OCI-LY1 (cell line): ENCODE measurements at regions not wholly inside any gene's neighbourhood (a gene's known extent, or its start where the extent isn't known, plus 50 kb on each side); places are given as distances from the start of the nearest gene placed in this dataset.
A peak's percentile ranks its signal among the peaks of the same experiment; 100 is the strongest.

Source experiments
- H2AFZ ChIP-seq: fragments of 200-600 bp; sonication (generic), shearing (Covaris generic); 2 replicates; pipeline ENCODE4 v1.6.0; 2014; ENCODE audit warnings: antibody characterized with exemption, mild to moderate bottlenecking, low read length
- H3F3A ChIP-seq: fragments of 200-600 bp; sonication (generic), shearing (Covaris generic); 2 replicates; pipeline ENCODE4 v1.6.0; 2014; ENCODE audit warnings: mild to moderate bottlenecking, antibody characterized with exemption, low read length, moderate library complexity; ENCODE audit not compliant: insufficient read depth
- H3K27ac ChIP-seq: fragments of 200-600 bp; sonication (generic); 2 replicates; pipeline ENCODE4 v1.5.1; 2014; ENCODE audit warnings: low read length, mixed run types, mild to moderate bottlenecking, low read depth; ENCODE audit not compliant: poor library complexity, severe bottlenecking
- H3K27me3 ChIP-seq: fragments of 200-600 bp; sonication (generic); 2 replicates; pipeline ENCODE4 v1.6.0; 2014; ENCODE audit warnings: antibody characterized with exemption, mild to moderate bottlenecking, low read length, moderate library complexity; ENCODE audit not compliant: insufficient read depth
- H3K36me3 ChIP-seq: fragments of 200-600 bp; sonication (generic); 2 replicates; pipeline ENCODE4 v1.6.1; 2014; ENCODE audit warnings: mild to moderate bottlenecking, antibody characterized with exemption, low read length, moderate library complexity, mixed read lengths; ENCODE audit not compliant: insufficient read depth
- H3K4me1 ChIP-seq: fragments of 200-600 bp; sonication (generic); 2 replicates; pipeline ENCODE4 v1.5.1; 2014; ENCODE audit warnings: mild to moderate bottlenecking, low read length, moderate library complexity; ENCODE audit not compliant: insufficient read depth, severe bottlenecking
- H3K4me2 ChIP-seq: fragments of 200-600 bp; sonication (generic), shearing (Covaris generic); 2 replicates; pipeline ENCODE4 v1.6.1; 2014; ENCODE audit warnings: low read length
- H3K4me3 ChIP-seq: fragments of 200-600 bp; sonication (generic); 2 replicates; pipeline ENCODE4 v1.5.1; 2014; ENCODE audit warnings: low read length, low read depth, mild to moderate bottlenecking, mixed read lengths; ENCODE audit not compliant: poor library complexity, severe bottlenecking
- H3K79me2 ChIP-seq: fragments of 200-600 bp; shearing (Covaris generic); 2 replicates; pipeline ENCODE4 v1.6.1; 2016; ENCODE audit warnings: mixed run types, low read length, mixed read lengths; ENCODE audit not compliant: insufficient read depth
- H3K9ac ChIP-seq: fragments of 200-600 bp; sonication (generic), shearing (Covaris generic); 2 replicates; pipeline ENCODE4 v1.6.1; 2014; ENCODE audit warnings: mild to moderate bottlenecking, low read length, mixed read lengths
- H3K9me2 ChIP-seq: fragments of 200-600 bp; sonication (generic), shearing (Covaris generic); 2 replicates; pipeline ENCODE4 v1.6.1; 2014; ENCODE audit warnings: low read depth, mild to moderate bottlenecking, low read length, mixed read lengths
- H3K9me3 ChIP-seq: fragments of 200-600 bp; shearing (Covaris generic); 2 replicates; pipeline ENCODE4 v1.6.1; 2014; ENCODE audit warnings: low read length, mixed read lengths
- H4K20me1 ChIP-seq: fragments of 200-600 bp; sonication (generic), shearing (Covaris generic); 2 replicates; pipeline ENCODE4 v1.6.0; 2016; ENCODE audit warnings: mild to moderate bottlenecking, low read length; ENCODE audit not compliant: insufficient read depth
- EZH2 ChIP-seq: fragments of 200-600 bp; sonication (generic), shearing (Covaris generic); IDR thresholded peaks from 2 replicates; pipeline ENCODE4 v1.8.0; 2017; ENCODE audit warnings: borderline replicate concordance, mixed run types, mild to moderate bottlenecking, antibody characterized with exemption, low read length, moderate library complexity, mixed read lengths
- TF ChIP-seq, protein P1 (sequence below): fragments of 200-600 bp; sonication (generic), shearing (Covaris generic); IDR thresholded peaks from 2 replicates; pipeline ENCODE4 v1.5.1; 2017; ENCODE audit warnings: mild to moderate bottlenecking, antibody characterized with exemption, low read length, moderate library complexity, mixed read lengths

- Histone ChIP-seq H3K4me2 (no peak overlapping the region), H3K9me3 (no peaks in the 10 kb centered on the region), H4K20me1 (no peaks in the 10 kb centered on the region), H3K79me2 (no peaks in the 10 kb centered on the region), H3K27ac (no peak overlapping the region), H3K36me3 (no peaks in the 10 kb centered on the region), H3K27me3 (no peaks in the 10 kb centered on the region), H3K4me3 (no peak overlapping the region), H3K9ac (no peak overlapping the region), H3K4me1 (no peaks in the 10 kb centered on the region), H3F3A (no peaks in the 10 kb centered on the region), H3K9me2 (no peaks in the 10 kb centered on the region), H2AFZ (no peak overlapping the region)
- TF ChIP-seq, protein P1, sequence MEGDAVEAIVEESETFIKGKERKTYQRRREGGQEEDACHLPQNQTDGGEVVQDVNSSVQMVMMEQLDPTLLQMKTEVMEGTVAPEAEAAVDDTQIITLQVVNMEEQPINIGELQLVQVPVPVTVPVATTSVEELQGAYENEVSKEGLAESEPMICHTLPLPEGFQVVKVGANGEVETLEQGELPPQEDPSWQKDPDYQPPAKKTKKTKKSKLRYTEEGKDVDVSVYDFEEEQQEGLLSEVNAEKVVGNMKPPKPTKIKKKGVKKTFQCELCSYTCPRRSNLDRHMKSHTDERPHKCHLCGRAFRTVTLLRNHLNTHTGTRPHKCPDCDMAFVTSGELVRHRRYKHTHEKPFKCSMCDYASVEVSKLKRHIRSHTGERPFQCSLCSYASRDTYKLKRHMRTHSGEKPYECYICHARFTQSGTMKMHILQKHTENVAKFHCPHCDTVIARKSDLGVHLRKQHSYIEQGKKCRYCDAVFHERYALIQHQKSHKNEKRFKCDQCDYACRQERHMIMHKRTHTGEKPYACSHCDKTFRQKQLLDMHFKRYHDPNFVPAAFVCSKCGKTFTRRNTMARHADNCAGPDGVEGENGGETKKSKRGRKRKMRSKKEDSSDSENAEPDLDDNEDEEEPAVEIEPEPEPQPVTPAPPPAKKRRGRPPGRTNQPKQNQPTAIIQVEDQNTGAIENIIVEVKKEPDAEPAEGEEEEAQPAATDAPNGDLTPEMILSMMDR = peak; percentile 56
- TF ChIP-seq EZH2 = no peak
These were observed 109.5 kb upstream of the KCNAB1 start for GRCh38 chr3:156010829-156011228.

- H3K4me3 ChIP-seq = no peak overlapping the region
- H2AFZ ChIP-seq = no peak overlapping the region
- no peak for TF ChIP-seq EZH2
- TF ChIP-seq, protein P1 = no peak
- H3K9ac ChIP-seq = no peak overlapping the region
- no peaks in the 10 kb centered on the region for H3K4me1 ChIP-seq
- no peaks in the 10 kb centered on the region for H3K27me3 ChIP-seq
- H4K20me1 ChIP-seq = no peaks in the 10 kb centered on the region
- no peaks in the 10 kb centered on the region for H3K9me2 ChIP-seq
- no peaks in the 10 kb centered on the region for H3F3A ChIP-seq
- no peaks in the 10 kb centered on the region for H3K36me3 ChIP-seq
- no peaks in the 10 kb centered on the region for H3K79me2 ChIP-seq
- no peaks in the 10 kb centered on the region for H3K9me3 ChIP-seq
- no peak overlapping the region for H3K27ac ChIP-seq
- H3K4me2 ChIP-seq = no peak overlapping the region
These were observed 105.9 kb upstream of the KCNAB1 start for GRCh38 chr3:156014489-156014888.

DNA sequence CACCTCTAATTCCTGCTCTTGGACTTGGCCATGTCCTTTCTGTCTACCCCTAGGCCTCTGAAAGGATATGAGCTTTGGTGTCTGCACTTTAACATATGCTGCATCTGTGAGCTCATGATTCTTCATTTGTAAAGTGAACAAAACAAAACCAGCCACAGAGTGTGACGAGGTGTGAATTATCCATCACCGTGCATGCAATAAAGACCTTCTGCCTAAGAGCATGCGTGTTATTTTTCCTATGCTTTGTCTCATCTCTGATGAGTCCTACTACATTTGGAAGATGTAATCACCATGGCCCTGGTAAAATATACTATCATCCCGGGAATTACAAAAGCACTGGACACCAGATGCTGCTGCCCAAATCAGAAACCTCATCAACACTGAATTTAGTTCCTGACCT lies 103.5 kb upstream of the KCNAB1 start:
- H3K36me3 ChIP-seq = no peaks in the 10 kb centered on the region
- no peak for TF ChIP-seq EZH2
- TF ChIP-seq, protein P1 = no peak
- H2AFZ ChIP-seq = no peak overlapping the region

More for the DNA sequence above, 103.5 kb upstream of the KCNAB1 start:
- Histone ChIP-seq H3K4me1 (no peaks in the 10 kb centered on the region), H3F3A (no peaks in the 10 kb centered on the region), H4K20me1 (no peaks in the 10 kb centered on the region), H3K27me3 (no peaks in the 10 kb centered on the region), H3K4me2 (no peak overlapping the region), H3K79me2 (no peaks in the 10 kb centered on the region), H3K9me2 (no peaks in the 10 kb centered on the region), H3K9ac (no peak overlapping the region), H3K9me3 (no peaks in the 10 kb centered on the region), H3K27ac (no peak overlapping the region), H3K4me3 (no peak overlapping the region)
